IPS-18c (cell line): ENCODE measurements at regions not wholly inside any gene's neighbourhood (a gene's known extent, or its start where the extent isn't known, plus 50 kb on each side); places are given as distances from the start of the nearest gene placed in this dataset.

Experiments used
- H3K4me3 ChIP-seq: 2 replicates; pipeline ENCODE4 v1.7.0; 2013; ENCODE audit warnings: low read depth, mild to moderate bottlenecking, low read length, moderate library complexity; ENCODE audit not compliant: insufficient read depth
- H3K9me3 ChIP-seq: one replicate; pipeline ENCODE4 v1.6.1; 2013; ENCODE audit warnings: mild to moderate bottlenecking, low read length, moderate library complexity; ENCODE audit not compliant: control insufficient read depth, insufficient read depth

DNA sequence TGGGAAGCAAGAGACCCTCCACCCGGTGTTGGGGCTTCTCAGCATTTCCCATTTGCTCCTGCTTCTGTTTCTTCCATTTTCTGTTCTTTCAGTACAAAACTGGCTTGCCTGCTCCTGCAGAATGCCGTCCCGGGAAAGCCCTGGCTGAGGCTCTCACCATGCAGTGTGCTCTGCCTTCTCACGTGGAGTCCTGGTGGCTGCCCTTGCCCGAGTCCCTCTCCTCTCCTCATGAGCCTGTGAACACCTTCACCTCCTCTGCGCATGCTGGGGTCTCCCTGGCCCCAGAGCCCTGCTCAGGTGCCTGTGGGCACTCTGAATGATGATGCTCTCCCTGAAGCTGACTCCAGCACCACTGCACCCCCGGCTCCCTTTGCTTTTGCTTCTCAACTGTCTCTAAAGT, 752.0 kb downstream of the QKI start:
- no peaks in the 10 kb centered on the region for H3K9me3 ChIP-seq
- no peak overlapping the region for H3K4me3 ChIP-seq

DNA sequence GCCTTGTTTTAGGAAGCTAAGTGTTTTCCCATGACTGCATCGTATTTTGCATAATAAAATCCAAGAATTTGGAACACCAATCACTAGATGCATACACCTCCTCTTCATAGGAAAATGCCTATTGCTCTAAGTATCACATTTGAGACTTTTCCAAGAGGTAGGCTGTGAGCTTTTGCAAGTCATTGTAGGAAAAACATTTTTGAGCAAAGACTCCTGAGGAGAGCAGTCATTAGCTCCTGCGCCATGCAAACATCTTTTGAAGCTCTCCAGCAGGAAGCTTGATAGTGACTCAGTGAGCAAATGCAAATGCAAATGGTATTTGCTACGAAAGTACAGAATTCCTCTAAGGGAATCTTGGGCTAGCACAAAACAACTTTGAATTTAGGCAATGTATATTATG, 750.4 kb downstream of the QKI start:
- no peaks in the 10 kb centered on the region for H3K9me3 ChIP-seq
- H3K4me3 ChIP-seq = no peak overlapping the region

DNA sequence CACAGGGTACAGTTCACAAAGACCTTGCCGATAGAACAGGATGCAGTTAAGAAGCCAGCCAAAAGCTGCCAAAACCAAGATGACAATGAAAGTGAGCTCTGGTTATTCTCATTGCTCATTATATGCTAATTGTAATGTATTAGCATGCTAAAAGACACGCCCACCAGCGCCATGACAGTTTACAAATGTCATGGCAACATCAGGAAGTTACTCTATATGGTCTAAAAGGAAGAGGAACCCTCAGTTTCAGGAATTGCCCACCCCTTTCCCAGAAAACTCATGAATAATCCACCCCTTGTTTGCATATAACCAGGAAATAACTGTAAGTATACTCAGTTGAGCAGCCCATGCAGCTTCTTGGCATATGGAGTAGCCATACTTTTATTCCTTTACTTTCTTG, 748.7 kb downstream of the QKI start:
- Histone ChIP-seq H3K4me3 (no peak overlapping the region), H3K9me3 (no peaks in the 10 kb centered on the region)

DNA sequence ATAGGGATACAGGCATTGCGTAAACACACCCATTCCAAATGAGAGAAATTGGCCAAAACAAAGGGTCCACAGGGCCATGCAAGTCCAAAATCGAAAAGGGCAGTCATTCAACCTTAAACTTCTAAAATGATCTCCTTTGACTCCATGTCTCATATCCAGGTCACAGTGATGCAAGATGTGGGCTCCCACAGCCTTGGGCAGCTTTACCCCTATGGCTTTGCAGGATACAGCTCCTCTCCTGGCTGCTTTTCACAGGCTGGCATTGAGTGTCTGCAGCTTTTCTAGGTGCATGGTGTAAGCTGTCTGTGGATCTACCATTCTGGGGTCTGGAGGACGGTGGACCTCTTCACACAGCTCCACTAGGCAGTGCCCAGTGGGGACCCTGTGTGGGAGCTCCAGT, 744.5 kb downstream of the QKI start:
- Histone ChIP-seq H3K9me3 (no peaks in the 10 kb centered on the region), H3K4me3 (no peak overlapping the region)

DNA sequence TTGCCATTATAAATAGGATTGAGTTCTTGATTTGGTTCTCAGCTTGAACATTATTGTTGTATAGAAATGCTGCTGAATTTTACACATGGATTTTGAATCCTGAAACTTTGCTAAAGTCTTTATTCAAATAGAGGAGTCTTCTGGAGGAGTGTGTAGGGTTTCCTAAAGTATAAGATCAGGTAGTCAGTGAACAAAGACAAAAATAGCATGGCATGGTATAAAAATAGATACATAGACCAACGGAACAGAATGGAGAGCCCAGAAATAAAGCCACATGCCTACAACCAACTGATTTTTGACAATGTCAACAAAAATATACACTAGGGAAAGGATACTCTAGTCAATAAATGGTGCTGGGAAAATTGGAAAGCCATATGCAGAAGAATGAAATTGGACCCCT, 740.1 kb downstream of the QKI start:
- Histone ChIP-seq H3K4me3 (no peak overlapping the region), H3K9me3 (no peaks in the 10 kb centered on the region)

DNA sequence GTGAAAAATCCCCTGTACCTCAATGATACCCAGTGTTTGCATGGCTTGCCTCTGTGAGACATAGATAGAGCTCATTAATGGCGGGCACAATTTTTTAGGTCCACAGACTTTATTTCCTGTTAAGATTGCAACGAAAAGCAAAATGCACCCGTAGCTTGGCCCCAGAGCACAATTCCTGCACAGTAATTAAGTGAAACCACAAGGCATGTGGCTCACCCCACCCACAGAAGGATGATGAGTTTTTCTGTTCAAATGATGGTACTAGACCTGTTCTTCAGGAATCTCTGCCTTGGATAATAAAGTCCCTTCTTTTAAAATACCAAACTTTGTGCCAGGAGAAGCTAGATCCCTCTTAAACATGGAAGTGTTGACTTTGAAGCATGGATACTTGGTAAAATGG, 738.1 kb downstream of the QKI start:
- H3K9me3 ChIP-seq = no peaks in the 10 kb centered on the region
- no peak overlapping the region for H3K4me3 ChIP-seq

DNA sequence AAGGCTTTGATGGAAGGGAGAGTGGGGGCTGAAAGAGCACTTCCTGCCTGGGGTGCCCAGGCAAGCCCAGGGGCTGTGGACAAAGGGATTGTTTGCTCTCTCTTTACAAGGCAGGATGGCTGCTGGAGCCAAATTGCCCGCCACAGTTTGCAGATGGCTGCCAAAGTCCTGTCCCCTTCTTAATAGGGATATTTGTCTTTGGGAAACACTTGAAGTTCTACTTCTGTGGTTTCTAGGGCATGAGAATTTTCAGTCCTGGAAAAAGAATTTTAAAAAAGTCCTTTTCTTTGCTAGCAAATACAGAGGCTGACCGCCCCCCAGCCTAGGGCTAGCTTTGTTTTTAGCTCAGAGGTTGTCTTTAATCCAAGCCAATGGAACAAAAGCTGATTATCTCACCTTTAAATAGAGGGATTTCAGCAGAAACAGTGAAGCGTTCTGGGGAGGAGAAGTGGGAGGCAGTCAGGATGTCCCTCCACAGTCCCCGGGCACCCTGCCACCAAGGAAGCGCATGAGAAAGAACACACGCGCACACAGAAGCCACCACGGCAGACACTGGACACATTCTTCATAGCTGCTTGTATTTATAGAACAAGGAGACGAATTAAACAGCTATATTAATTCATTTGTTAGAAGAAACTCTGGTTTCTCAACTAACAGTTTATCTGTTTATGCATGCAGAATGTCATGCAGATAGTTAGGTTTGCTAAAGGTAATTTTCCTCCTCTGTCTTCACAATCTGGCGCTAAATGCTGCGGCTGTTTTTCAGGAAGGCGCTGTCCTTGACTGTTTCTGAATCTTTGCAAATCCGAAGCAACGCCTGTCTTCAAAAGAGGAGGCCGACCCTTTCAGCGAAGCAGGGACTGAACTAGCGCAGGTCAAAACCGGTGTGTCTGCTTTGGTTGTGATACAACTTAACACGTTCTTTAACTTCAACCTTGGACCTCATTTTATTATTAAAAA, 736.9 kb downstream of the QKI start:
- H3K9me3 ChIP-seq = no peaks in the 10 kb centered on the region
- H3K4me3 ChIP-seq = no peak overlapping the region

DNA sequence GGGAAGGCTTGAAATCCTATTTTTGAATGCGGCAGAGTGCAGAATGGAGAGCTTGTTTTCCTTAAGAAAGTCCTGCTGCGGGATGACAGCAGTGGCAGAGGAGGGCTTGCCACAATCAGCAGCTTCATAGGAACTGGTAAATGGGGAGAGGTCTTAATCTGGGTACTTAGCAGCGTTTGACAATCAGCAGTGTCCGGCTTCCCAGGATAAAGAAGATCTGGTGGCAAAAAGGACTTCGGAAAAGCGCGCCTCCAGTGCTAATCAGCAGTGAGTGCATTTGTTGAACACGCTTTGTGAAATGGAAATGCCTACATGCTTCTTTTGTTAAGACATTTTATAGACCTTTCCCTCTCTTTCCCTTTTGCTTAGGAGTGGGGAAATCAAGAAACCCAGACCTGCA, 735.7 kb downstream of the QKI start:
- H3K4me3 ChIP-seq = no peak overlapping the region
- no peaks in the 10 kb centered on the region for H3K9me3 ChIP-seq

DNA sequence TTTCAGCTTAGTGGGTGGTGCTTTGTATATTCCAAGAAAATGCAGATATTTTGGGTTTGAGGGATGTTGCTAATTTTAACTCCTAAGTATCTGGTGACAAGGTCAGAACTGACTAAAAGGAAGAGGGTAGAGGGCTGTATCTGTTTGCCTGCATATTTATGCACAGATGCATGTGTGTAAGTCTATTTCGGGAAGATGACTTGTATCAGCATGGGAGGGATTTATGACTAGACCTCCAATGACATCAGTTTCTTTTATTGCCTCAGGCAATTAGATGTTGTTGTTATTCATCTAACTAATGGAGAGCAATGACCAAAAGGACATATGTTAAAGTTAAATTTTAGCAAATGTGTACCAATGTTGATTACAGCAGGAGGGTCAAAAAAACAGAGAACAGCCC, 734.3 kb downstream of the QKI start:
- H3K9me3 ChIP-seq = no peaks in the 10 kb centered on the region
- no peak overlapping the region for H3K4me3 ChIP-seq

DNA sequence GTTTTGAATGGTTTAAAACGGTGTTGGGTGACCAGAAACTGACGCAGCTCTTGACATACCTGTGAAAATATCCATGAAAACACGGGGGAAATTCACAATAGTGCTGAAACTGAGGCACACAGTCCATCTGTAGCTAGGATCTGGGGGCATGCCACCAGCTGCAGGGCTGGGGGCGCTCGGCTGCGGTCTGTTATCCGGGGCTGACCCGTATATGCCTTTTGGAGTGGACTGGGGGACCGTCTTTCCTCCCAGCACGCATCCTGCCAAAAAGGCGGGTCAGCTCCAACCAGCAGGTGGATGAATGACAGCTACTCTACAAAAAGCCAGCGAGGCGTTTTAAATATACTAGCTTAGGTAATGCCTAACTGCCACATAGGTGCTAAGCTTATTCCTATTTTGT, 729.8 kb downstream of the QKI start:
- Histone ChIP-seq H3K9me3 (no peaks in the 10 kb centered on the region), H3K4me3 (no peak overlapping the region)

DNA sequence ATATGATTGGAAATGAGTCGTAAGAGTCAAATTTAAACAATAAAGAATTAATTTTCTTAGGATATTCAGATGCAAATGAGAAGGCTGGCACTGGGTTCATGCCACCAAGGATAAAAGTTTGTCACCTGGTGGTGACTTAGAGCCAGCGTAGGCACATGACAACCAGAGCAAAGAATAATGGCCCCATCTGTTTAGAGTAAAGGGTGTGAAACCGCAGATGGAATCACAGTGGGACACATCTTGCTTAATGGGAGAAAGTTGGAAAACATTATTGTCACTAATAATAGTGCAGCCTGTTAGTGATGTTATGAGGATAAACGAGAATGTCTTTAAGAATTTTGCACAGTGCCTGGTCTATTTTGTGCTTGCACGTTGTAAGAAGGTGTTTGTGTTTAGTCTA, 727.8 kb downstream of the QKI start:
- Histone ChIP-seq H3K4me3 (no peak overlapping the region), H3K9me3 (no peaks in the 10 kb centered on the region)

DNA sequence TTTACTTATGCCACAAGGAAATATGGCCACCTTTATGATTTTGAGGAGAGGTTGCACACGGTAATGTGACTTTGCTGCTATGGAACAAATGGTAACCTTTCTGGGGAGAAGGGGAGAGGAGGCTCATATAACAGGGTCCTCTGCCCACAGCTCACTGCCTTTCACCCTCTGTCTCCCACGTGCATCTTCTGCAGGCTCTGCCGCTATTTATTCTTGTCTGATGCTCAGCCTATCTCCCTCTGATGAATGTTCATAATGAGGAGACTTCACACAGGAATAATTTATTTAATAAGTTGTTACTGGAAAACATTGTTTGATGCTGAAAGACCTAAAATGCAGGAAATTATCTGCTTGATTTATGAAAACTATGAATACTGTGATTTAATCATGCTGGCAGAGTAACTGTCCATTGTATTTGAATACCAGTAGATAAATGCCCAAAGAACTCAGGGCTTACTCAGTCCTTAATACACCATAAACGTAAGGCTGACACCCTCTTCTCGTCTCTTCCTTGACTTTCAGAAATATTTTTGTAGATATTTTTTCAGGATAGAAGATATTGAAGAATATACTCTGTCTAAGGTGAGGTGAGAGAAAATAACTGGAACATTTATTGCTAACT, 721.1 kb downstream of the QKI start:
- no peaks in the 10 kb centered on the region for H3K9me3 ChIP-seq
- H3K4me3 ChIP-seq = no peak overlapping the region

DNA sequence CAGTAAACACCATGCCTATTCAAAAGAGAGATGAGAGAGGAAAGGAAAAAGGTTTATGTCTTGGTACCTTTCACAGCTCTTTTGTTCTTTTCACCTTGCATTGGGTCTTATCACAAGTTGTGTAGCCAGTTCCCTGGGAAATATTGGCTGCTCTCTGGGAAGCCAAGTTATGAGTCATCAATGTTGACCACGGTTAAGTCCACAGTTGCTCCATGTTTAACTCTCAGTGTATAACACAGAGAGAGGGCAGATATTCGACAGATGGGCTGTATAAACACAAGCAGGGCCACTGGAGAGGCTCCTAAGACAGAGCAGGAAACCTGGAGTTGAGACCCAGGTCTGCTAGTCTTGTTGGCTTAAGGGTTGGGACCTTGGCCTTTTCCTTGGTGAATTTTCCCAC, 718.6 kb downstream of the QKI start:
- Histone ChIP-seq H3K9me3 (no peaks in the 10 kb centered on the region), H3K4me3 (no peak overlapping the region)

DNA sequence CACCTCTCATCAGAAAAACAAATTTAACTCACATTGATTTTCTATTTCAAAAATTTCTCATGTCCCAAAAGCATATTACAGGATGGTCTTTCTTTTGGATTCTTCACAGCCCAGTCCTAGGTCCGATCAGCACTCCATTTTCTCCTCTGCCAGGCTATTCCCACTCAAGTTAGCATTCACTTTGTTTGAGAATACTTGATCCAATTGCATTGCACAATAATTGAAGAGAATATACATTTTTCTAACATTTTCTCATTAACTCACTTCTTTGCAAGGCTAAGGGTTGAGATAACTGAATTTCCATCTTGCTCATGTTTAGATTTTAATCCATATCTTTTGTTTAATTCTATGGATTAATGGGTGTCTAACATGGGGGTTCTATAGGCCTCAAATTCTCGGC, 716.1 kb downstream of the QKI start:
- H3K4me3 ChIP-seq = no peak overlapping the region
- H3K9me3 ChIP-seq = no peaks in the 10 kb centered on the region

DNA sequence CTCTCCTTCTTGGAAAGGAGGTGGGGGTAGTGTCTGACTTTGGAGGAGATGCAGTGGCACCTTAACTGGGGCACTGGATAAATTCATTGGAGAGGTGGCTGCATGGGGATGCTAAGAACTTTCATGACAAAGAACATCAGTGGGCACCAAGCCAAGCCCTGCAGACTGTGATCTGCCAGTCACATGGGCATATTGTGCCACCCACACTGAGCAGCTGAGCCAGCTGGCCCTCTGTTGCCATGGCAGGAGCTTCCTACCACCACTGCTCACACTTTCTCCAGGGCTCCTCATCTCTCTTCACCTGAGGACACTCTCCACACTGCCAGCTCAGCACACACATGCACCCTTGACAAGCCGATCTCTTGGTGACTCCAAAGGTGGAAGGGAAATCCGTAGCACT, 715.6 kb downstream of the QKI start:
- Histone ChIP-seq H3K4me3 (no peak overlapping the region), H3K9me3 (no peaks in the 10 kb centered on the region)

DNA sequence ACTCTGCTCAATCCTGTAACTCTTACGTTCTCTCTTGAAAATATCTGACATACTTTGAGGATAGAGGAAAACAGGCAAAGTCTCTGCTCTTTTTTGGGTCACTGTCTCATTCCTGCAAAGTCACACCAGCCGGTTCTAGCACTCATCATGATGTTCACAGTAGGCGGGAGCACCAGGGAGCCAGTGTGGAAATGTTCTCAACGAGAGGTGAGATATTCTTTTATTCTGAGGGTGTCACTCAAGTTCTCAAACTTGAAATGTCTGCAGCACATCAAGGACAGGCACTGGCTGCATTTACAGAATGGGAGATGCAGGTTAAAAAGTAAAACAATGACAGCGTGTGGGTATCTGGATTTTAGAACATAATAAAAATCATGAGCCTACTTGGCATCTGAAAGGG, 714.7 kb downstream of the QKI start:
- H3K9me3 ChIP-seq = no peaks in the 10 kb centered on the region
- H3K4me3 ChIP-seq = no peak overlapping the region

DNA sequence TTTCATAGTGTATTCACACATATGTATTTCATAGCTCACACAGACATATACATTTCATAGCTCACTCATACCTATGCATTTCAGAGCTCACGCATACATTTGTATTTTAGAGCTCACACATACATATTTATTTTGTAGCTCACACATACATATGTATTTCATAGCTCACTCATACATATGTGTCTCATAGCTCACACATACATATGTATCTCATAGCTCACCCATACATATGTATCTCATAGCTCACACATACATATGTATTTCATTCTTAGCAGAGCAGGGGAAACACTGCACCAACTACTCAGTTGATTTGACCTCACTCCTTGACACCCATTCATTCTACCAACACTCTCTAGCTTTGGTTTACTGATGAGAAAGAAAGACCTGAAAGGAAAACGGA, 713.6 kb downstream of the QKI start:
- H3K9me3 ChIP-seq = no peaks in the 10 kb centered on the region

DNA sequence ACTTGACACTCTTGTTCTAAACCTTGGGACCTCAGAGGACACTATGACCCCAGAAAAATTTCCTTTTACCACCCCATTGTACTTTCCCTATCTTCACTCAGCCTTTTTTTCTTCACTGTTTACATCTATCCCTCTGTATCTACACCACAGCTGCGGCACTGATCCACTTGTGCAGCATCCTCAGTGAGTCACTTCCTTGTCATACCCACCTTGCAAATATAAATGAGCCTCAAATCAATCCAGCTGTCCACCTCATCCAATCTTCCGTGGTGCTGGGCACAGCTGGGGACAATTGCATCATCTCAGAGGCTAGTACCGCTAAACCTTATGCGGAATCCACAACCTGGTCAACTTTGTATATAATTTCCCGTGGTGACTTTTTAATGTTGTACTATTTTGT, 710.5 kb downstream of the QKI start:
- H3K4me3 ChIP-seq = no peak overlapping the region
- H3K9me3 ChIP-seq = no peaks in the 10 kb centered on the region

More for the DNA sequence above, 713.6 kb downstream of the QKI start:
- no peak overlapping the region for H3K4me3 ChIP-seq
